Chondrocyte (in vitro differentiated cells): ENCODE measurements at regions not wholly inside any gene's neighbourhood (a gene's known extent, or its start where the extent isn't known, plus 50 kb on each side); places are given as distances from the start of the nearest gene placed in this dataset.

Experiments
- DNase-seq: peaks from one replicate; pipeline ENCODE4 v3.0.0; 2021; ENCODE audit warnings: mixed read lengths, low spot score
- H3K27ac Mint-ChIP-seq: one replicate; pipeline ENCODE4 v1.8.0; 2021; ENCODE audit warnings: mild to moderate bottlenecking, moderate library complexity, mixed read lengths; ENCODE audit not compliant: unreplicated experiment
- H3K27me3 Mint-ChIP-seq: 2 replicates; pipeline ENCODE4 v1.8.0; 2021; ENCODE audit warnings: low read depth, mixed read lengths
- H3K36me3 Mint-ChIP-seq: 2 replicates; pipeline ENCODE4 v1.8.0; 2021; ENCODE audit warnings: low read depth, mixed read lengths
- H3K4me1 Mint-ChIP-seq: 2 replicates; pipeline ENCODE4 v1.8.0; 2021; ENCODE audit warnings: low read depth, mild to moderate bottlenecking, mixed read lengths
- H3K4me3 Mint-ChIP-seq: one replicate; pipeline ENCODE4 v1.8.0; 2021; ENCODE audit warnings: mild to moderate bottlenecking, moderate library complexity, mixed read lengths; ENCODE audit not compliant: unreplicated experiment
- H3K9me3 Mint-ChIP-seq: 2 replicates; pipeline ENCODE4 v1.8.0; 2021; ENCODE audit warnings: low read depth, mixed read lengths
- CTCF ChIP-seq: fragments of 200-600 bp; sonication (generic); IDR thresholded peaks from 2 replicates; pipeline ENCODE4 v1.5.0; 2021; ENCODE audit warnings: antibody characterized with exemption, mild to moderate bottlenecking, moderate library complexity

- peaks cover 6% of the 10 kb centered on the region for H3K27me3 Mint-ChIP-seq
- no peaks in the 10 kb centered on the region for H3K4me1 Mint-ChIP-seq
- no peaks in the 10 kb centered on the region for H3K36me3 Mint-ChIP-seq
- TF ChIP-seq CTCF, result no peak
- no peak overlapping the region for H3K4me3 Mint-ChIP-seq
- H3K27ac Mint-ChIP-seq, result no peak overlapping the region
- H3K9me3 Mint-ChIP-seq, result no peaks in the 10 kb centered on the region
- DNase-seq, result no peak
Observed at GRCh38 chr6:24054388-24054787, 71.6 kb upstream of the NRSN1 start.

- Mint-ChIP-seq H3K27ac (no peak overlapping the region), H3K27me3 (peaks cover 3% of the 10 kb centered on the region), H3K9me3 (no peaks in the 10 kb centered on the region), H3K4me1 (no peaks in the 10 kb centered on the region), H3K4me3 (no peak overlapping the region), H3K36me3 (no peaks in the 10 kb centered on the region)
- no peak for DNase-seq
- no peak for TF ChIP-seq CTCF
Observed at GRCh38 chr6:24056567-24056966, 69.4 kb upstream of the NRSN1 start.

GRCh38 chr6:24057030-24057429, 69.0 kb upstream of the NRSN1 start:
- no peaks in the 10 kb centered on the region for H3K36me3 Mint-ChIP-seq
- no peaks in the 10 kb centered on the region for H3K4me1 Mint-ChIP-seq
- no peak overlapping the region for H3K27ac Mint-ChIP-seq
- H3K9me3 Mint-ChIP-seq, result no peaks in the 10 kb centered on the region
- no peak overlapping the region for H3K4me3 Mint-ChIP-seq
- H3K27me3 Mint-ChIP-seq, result peaks cover 3% of the 10 kb centered on the region
- no peak for TF ChIP-seq CTCF
- no peak for DNase-seq

- no peak for DNase-seq
- Mint-ChIP-seq H3K27me3 (no peaks in the 10 kb centered on the region), H3K36me3 (no peaks in the 10 kb centered on the region), H3K4me3 (no peak overlapping the region), H3K27ac (no peak overlapping the region), H3K9me3 (peaks cover 3% of the 10 kb centered on the region), H3K4me1 (no peaks in the 10 kb centered on the region)
- TF ChIP-seq CTCF, result no peak
Observed at GRCh38 chr6:24060982-24061754, 64.8 kb upstream of the NRSN1 start.

- peak; percentile 75 for TF ChIP-seq CTCF
- H3K4me1 Mint-ChIP-seq, result no peaks in the 10 kb centered on the region
- H3K4me3 Mint-ChIP-seq, result no peak overlapping the region
- H3K36me3 Mint-ChIP-seq, result no peaks in the 10 kb centered on the region
- peaks cover 9% of the 10 kb centered on the region for H3K9me3 Mint-ChIP-seq
- H3K27me3 Mint-ChIP-seq, result no peaks in the 10 kb centered on the region
- H3K27ac Mint-ChIP-seq, result no peak overlapping the region
- no peak for DNase-seq
Observed at GRCh38 chr6:24064106-24064505, 61.9 kb upstream of the NRSN1 start.
